AG08395 (cell line): ENCODE measurements at regions not wholly inside any gene's neighbourhood (a gene's known extent, or its start where the extent isn't known, plus 50 kb on each side); places are given as distances from the start of the nearest gene placed in this dataset.
A peak's percentile ranks its signal among the peaks of the same experiment; 100 is the strongest.
"Not testable (repeated sequence)": the region's sequence is repeated elsewhere in the genome, so short reads cannot be mapped to it uniquely, and the experiment has no call there.

Experiments used
- DNase-seq: peaks from one replicate; pipeline ENCODE4 v3.0.0; 2012; ENCODE audit warnings: mixed read lengths, low spot score

DNA sequence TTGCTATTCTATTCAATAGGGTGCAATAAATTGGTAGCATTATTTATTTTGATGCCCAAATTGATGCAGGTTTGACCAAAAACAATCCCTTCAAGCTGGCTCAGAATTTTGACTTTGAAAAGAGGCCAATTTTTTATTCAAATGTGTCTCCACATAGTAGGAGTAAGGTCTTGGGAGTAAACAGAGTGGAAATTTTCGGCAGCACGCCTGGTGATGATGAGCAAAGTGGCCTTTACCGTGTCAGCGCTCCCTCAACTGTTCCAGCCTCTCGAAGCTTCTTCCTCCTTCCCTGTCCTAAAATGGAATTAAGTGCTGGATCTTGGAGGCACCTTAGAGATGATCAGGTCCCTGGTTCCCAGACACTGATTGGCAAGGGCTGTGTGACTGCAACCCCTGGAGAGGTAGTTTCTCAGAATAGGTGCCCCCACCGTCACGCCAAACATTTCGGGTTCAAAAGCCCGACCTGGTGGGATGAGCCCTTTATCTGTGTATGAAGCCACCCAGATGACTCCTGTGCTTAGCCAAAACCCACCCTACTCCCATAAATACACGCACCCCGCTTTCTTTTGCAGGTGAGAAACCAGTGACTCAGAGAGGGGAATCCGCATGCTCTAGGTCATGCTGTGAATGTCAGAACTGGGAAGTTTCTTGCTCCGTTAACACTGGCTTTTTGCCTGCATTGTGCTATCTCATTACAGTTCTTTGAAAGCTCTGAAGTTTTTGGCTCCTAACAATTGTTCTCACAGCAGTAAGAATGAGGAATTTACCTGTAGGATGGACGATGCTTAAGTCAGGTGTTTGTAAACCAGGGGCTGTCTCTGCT lies 89.1 kb downstream of the CRYGS start:
- DNase-seq, result no peak

GRCh38 chr3:186453531-186453930 lies 90.6 kb downstream of the CRYGS start:
- DNase-seq, result no peak

GRCh38 chr3:186452517-186452916 lies 90.5 kb upstream of the DGKG start:
- DNase-seq, result peak; percentile 59

DNA sequence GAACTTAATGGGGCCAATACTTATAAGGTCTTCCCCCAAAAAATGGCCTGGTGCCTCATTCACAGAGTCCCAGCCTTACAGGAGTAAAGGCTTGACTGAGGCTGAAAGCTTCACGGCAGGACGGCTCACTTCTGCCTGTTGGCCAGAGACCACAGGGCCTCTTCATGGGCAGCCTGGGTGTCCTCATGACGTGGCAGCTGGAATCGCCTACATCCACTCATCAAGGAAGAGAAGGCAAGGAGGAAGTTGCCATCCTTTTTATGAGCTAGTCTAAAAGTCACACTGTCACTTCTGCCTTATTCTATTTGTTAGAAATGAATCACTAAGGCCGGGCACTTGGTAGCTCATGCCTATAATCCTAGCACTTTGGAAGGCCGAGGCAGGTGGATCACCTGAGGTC lies 89.3 kb upstream of the DGKG start:
- no peak for DNase-seq

DNA sequence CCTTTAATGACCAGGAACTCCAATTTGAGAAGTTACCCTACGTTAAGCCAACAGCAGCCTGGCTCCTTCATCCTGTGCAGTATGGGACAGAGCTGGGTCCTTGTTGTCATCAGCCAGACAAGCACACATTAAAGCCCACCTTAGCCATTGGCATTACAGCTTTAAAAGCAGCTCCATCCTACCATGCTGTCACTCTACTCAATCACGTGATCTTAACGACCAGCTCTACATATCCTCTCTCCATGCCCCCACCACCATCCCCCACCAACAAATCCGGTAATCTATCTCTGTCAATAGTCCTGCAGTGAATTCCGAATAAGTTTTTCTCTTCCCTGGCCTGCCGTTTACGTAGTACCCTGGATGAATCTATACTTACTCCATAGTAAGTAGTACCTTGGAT lies 82.9 kb upstream of the DGKG start:
- DNase-seq, result no peak

- DNase-seq, result no peak
Observed at GRCh38 chr3:186444288-186444687, 82.3 kb upstream of the DGKG start.

DNA sequence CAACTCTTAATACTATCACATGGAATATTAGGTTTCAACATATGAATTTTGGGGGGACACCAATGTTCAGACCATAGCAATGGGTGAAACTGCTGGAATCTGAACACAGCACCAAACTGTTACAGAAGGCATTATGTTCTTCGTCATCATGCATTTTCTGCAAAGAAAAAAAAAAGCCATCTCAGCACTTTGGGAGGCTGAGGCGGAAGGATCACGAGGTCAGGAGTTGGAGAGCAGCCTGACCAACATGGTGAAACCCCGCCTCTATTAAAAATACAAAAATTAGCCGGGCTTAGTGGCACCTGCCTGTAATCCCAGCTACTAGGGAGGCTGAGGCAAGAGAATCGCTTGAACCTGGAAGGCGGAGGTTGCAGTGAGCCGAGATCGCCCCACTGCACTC lies 80.9 kb upstream of the DGKG start:
- DNase-seq, result not testable (repeated sequence)

GRCh38 chr3:186442162-186442561 lies 80.1 kb upstream of the DGKG start:
- no peak for DNase-seq

DNA sequence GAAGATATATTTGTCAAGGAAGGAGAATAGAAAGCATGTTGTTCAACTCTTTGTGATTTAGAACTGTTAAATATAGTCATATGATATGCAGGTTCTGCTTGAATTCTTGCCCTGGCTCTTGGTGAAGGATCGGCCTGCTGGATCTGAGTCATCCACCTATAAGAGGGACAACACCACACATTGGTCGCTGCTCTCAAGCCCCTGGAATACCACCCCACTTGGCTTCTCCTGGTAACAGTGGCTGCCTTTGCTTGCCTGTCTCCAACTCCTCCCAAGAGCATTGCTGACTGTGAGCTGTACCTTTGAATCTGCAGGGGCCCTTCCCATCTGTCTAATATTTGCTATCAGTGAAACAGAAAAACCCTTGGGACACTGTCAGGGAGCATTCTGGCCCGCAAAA lies 78.9 kb upstream of the DGKG start:
- no peak for DNase-seq

DNA sequence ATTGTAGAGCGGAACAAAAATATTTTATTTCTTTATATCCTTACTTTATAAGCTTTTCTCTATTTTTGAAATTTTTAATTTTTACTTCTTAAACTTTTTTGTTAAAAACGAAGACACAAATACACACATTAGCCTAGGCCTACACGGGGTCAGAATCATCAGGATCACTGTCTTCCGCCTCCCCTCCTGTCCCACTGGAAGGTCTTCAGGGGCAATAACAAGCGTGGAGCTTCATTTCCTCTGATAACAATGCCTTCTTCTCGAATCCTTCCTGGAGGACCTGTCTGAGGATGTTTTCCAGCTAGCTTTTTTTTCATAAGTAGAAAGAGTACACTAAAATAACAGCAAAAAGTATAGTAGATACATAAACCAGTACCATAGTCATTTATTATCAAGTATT lies 77.7 kb upstream of the DGKG start:
- DNase-seq, result no peak

- DNase-seq, result not testable (repeated sequence)
Observed at GRCh38 chr3:186435332-186435731, 73.3 kb upstream of the DGKG start.

DNA sequence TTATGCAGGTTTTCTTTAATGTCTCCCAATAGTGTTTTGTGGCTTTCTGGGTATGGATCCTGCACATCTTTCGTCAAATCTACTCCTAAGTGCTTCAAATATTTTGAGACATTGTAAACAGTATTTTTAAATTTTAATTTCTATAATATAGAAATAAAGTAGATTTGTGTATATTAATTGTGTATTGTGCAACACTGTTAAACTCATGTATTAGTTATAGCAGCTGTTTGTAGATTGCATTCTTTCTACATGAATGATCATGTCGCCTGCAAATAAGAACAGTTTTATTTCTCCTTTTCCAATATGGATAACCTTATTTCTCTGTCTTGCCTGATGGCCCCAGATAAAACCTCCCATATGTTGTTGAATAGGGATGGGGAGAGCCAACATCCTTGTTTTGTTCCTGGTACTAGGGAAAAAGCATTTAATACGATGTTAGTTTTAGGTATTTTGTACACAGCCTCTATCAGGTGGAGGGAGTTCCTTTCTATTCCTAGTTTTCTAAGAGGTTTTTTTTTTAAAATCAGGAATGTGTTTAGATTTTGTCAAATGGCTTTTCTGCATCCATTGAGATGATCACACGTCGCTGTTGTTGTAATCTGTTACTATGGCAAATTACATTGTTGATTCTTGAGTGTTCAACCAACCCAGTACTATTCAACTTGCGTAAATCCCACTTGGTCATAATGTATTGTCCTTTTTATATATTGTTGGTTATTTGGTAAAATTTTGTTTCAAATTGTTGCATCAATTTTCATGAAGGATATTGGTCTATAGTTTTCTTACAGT lies 71.1 kb upstream of the DGKG start:
- no peak for DNase-seq

- DNase-seq, result peak; percentile 63
Observed at GRCh38 chr3:186432189-186432588, 70.2 kb upstream of the DGKG start.

GRCh38 chr3:186427627-186428281 lies 65.7 kb upstream of the DGKG start:
- DNase-seq, result no peak

DNA sequence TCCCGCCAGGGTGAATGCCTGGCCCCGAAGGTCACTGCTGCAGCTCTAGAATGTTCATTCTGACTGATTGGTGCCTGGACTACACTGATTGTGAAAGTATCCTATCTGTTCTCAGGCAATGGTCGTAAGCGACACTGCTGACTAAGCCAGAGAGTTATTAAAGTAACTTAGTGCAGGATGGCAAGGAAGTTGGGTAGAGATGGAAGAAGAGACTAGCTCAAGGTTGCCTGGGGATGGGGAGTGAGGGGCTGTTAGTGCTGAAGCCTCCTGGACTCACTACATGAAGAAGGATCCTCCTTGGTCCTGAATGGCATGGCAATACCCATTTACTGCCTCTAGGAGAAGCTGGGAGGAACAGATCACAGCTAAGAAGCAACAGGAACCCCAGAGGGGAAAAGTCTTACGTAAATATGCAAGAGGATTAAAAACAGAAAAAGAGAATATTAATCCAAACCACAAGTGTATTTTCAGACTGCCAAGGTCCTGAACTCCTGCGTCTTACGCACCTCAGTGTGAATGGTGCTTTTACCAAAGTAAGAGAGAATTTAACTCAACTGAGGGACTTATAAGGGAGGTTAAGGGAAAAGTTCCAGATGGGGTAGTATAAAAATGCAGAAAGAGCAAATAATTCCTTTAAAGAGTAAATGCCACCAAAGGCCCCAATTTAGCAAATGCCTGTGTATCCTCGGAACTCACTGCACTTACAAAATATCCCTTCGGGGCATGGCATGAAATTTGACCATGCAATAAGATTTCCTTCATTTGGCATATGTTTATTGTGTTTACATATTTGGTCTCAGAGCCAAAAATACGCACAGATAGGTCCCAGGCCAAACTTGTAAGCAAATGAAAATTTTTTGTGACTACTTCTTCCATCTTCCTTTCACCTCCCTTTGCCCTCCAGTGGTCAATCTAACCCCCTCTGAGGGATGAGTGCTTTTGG lies 64.0 kb upstream of the DGKG start:
- peak; percentile 48 for DNase-seq

GRCh38 chr3:186421946-186422345 lies 59.9 kb upstream of the DGKG start:
- no peak for DNase-seq

GRCh38 chr3:186418671-186419145 lies 56.7 kb upstream of the DGKG start:
- DNase-seq, result no peak

- DNase-seq, result peak; percentile 82
Observed at GRCh38 chr3:186417791-186418190, 55.8 kb upstream of the DGKG start.

DNA sequence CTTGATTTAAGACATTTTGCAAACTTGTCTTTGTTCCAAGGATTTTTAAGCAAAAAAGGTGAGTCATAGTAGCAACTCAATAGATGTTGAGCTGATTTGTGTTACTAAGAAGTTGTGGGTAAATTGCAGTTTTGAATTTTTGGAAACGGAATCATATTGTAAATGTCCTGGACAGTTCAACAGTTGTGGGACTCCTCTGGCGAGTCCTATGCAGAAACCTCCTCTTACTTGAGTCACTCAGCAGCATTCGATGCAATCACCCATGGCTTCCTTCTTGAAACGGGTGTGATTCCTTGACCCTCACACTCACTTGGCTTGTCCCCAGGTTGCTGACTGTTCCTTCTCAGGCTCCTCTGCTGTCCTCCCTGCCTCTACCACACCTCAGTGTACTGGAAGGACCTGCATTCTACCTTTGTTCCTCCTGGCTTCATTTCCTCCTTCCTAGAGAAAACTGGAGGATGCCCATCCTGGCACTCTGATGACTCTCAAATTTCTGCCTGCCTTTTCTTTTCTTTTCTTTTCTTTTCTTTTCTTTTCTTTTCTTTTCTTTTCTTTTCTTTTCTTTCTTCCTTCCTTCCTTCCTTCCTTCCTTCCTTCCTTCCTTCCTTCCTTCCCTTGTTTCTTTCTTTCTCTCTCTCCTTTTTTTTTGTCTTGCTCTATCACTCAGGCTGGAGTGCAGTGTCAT lies 52.8 kb upstream of the DGKG start:
- peak; percentile 79 for DNase-seq

DNA sequence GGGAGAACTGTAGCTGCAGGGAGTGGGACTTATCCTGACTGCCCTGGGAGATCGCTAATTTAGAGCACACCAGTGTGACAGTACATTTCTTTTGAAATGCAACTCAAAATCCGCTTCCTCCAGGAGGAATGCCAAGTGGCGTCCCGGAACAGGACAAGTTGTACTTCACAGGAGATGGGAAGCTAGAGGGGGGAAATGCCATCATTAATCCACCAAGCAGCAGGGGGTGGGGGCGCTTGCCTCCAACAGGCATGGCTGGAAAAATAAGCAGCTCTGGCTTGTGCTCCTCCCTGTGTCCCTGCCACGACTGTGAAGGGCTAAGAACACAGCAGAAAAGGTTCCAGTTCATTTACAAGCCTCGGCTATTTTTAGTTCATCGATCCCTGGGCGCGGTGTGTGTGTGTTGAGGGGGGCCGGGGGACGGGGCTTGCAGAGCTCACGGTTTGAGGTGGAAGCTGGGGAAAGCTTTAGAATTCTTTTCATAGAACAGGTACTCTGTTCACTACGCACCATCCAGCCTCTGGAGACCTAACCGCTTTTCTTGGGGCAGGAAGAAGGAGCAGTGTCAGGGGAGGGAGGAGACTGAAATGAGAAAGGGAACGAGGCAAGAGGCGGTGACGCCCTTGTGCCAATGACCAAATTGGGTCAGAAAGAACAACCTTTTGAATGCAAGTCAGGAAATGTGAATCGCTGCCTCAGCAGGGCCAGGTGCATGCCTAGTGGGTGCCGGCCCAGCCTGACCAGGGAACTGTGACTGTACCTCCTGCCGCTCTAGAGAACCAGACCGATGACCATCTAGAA lies 51.8 kb upstream of the DGKG start:
- no peak for DNase-seq
